Neural cell (in vitro differentiated cells): ENCODE measurements at regions not wholly inside any gene's neighbourhood (a gene's known extent, or its start where the extent isn't known, plus 50 kb on each side); places are given as distances from the start of the nearest gene placed in this dataset.

Source experiments
- H2AFZ ChIP-seq: fragments of 200-600, 300-800 bp; sonication (generic), shearing (Covaris generic); 2 replicates; pipeline ENCODE4 v1.6.0; 2014; ENCODE audit warnings: low read depth, mild to moderate bottlenecking, antibody characterized with exemption, low read length, moderate library complexity
- H3F3A ChIP-seq: fragments of 200-600 bp; shearing (Covaris generic); 2 replicates; pipeline ENCODE4 v1.6.1; 2016; ENCODE audit warnings: mild to moderate bottlenecking, moderate library complexity, mixed read lengths, antibody characterized with exemption, low read length; ENCODE audit not compliant: insufficient read depth, poor library complexity, severe bottlenecking
- H3K27ac ChIP-seq: fragments of 200-600, 300-800 bp; sonication (generic), shearing (Covaris generic); 2 replicates; pipeline ENCODE4 v1.5.1; 2014; ENCODE audit warnings: mild to moderate bottlenecking, low read length, moderate library complexity
- H3K27me3 ChIP-seq: fragments of 300-800, 200-600 bp; sonication (generic), shearing (Covaris generic); 2 replicates; pipeline ENCODE4 v1.6.0; 2014; ENCODE audit warnings: mild to moderate bottlenecking, low read depth, low read length, moderate library complexity; ENCODE audit not compliant: insufficient read depth
- H3K36me3 ChIP-seq: fragments of 300-800, 200-600 bp; sonication (generic), shearing (Covaris generic); 2 replicates; pipeline ENCODE4 v1.5.1; 2014; ENCODE audit warnings: mild to moderate bottlenecking, antibody characterized with exemption, low read length, moderate library complexity; ENCODE audit not compliant: insufficient read depth
- H3K4me2 ChIP-seq: fragments of 300-800, 200-600 bp; sonication (generic), shearing (Covaris generic); 2 replicates; pipeline ENCODE4 v1.6.0; 2014; ENCODE audit warnings: mild to moderate bottlenecking, low read length
- H3K4me3 ChIP-seq: fragments of 300-800, 200-600 bp; sonication (generic), shearing (Covaris generic); 2 replicates; pipeline ENCODE4 v1.5.1; 2014; ENCODE audit warnings: mild to moderate bottlenecking, low read length, moderate library complexity
- H3K79me2 ChIP-seq: fragments of 200-600 bp; shearing (Covaris generic); replicated peaks from 2 replicates; pipeline ENCODE4 v1.6.0; 2014; ENCODE audit warnings: mild to moderate bottlenecking, low read length, moderate library complexity; ENCODE audit not compliant: insufficient read depth
- H3K9ac ChIP-seq: fragments of 300-800, 200-600 bp; sonication (generic), shearing (Covaris generic); 2 replicates; pipeline ENCODE4 v1.6.1; 2016; ENCODE audit warnings: mild to moderate bottlenecking, low read length, mixed read lengths
- H3K9me2 ChIP-seq: fragments of 200-600 bp; shearing (Covaris generic); 2 replicates; pipeline ENCODE4 v1.6.1; 2016; ENCODE audit warnings: mild to moderate bottlenecking, low read length, mixed read lengths; ENCODE audit not compliant: insufficient read depth
- H3K9me3 ChIP-seq: fragments of 200-600, 300-800 bp; sonication (generic), shearing (Covaris generic); 2 replicates; pipeline ENCODE4 v1.6.1; 2016; ENCODE audit warnings: mild to moderate bottlenecking, mixed run types, low read length, moderate library complexity, mixed read lengths
- H4K20me1 ChIP-seq: fragments of 200-600 bp; shearing (Covaris generic); 2 replicates; pipeline ENCODE4 v1.6.1; 2016; ENCODE audit warnings: mild to moderate bottlenecking, mixed run types; ENCODE audit not compliant: insufficient read depth
- CTCF ChIP-seq: fragments of 450-650 bp; IDR thresholded peaks from 2 replicates; pipeline ENCODE4 v1.5.1; 2014; ENCODE audit warnings: antibody characterized with exemption, mild to moderate bottlenecking, moderate library complexity; ENCODE audit not compliant: poor library complexity, severe bottlenecking
- EP300 ChIP-seq: fragments of 450-650 bp; conservative IDR thresholded peaks from 2 replicates; pipeline ENCODE4 v1.6.1; 2014; ENCODE audit warnings: antibody characterized with exemption, mild to moderate bottlenecking, moderate library complexity; ENCODE audit not compliant: poor library complexity, severe bottlenecking
- EZH2 ChIP-seq: fragments of 200-600, 300-800 bp; shearing (Covaris generic), sonication (generic); IDR thresholded peaks from 2 replicates; pipeline ENCODE4 v1.6.1; 2014; ENCODE audit warnings: antibody characterized with exemption, low read length, borderline replicate concordance, mild to moderate bottlenecking; ENCODE audit not compliant: insufficient read depth, poor library complexity, severe bottlenecking
- MXI1 ChIP-seq: fragments of 450-650 bp; conservative IDR thresholded peaks from 2 replicates; pipeline ENCODE4 v1.6.1; 2014; ENCODE audit warnings: antibody characterized with exemption, mild to moderate bottlenecking; ENCODE audit not compliant: poor library complexity, severe bottlenecking
- POLR2AphosphoS5 ChIP-seq: IDR thresholded peaks from 2 replicates; pipeline ENCODE4 v1.6.1; 2012
- RAD21 ChIP-seq: fragments of 450-650 bp; conservative IDR thresholded peaks from 2 replicates; pipeline ENCODE4 v1.6.1; 2014; ENCODE audit warnings: antibody characterized with exemption, mild to moderate bottlenecking, moderate library complexity
- REST ChIP-seq: IDR thresholded peaks from 2 replicates; pipeline ENCODE4 v1.6.1; 2012; ENCODE audit warnings: borderline replicate concordance
- SMC3 ChIP-seq: fragments of 450-650 bp; conservative IDR thresholded peaks from 2 replicates; pipeline ENCODE4 v1.6.1; 2014; ENCODE audit warnings: antibody characterized with exemption, mild to moderate bottlenecking, moderate library complexity; ENCODE audit not compliant: poor library complexity
- TAF1 ChIP-seq: IDR thresholded peaks from 2 replicates; pipeline ENCODE4 v1.6.1; 2012; ENCODE audit warnings: low read depth

GRCh38 chr18:1421502-1421901, 516.8 kb downstream of the ADCYAP1 start:
- H3K36me3 ChIP-seq, result no peaks in the 10 kb centered on the region
- no peak for TF ChIP-seq EP300
- TF ChIP-seq CTCF, result no peak
- TF ChIP-seq RAD21, result no peak
- no peak for TF ChIP-seq SMC3
- TF ChIP-seq REST, result no peak
- no peak for TF ChIP-seq POLR2AphosphoS5
- no peak for TF ChIP-seq TAF1
- TF ChIP-seq EZH2, result no peak
- no peak for TF ChIP-seq MXI1
- no peaks in the 10 kb centered on the region for H3K9me2 ChIP-seq
- no peak overlapping the region for H3K4me2 ChIP-seq
- no peak overlapping the region for H3K27ac ChIP-seq
- no peak overlapping the region for H3K4me3 ChIP-seq
- no peak overlapping the region for H2AFZ ChIP-seq
- H3F3A ChIP-seq, result no peaks in the 10 kb centered on the region
- no peaks in the 10 kb centered on the region for H3K9me3 ChIP-seq
- H3K27me3 ChIP-seq, result no peaks in the 10 kb centered on the region
- no peaks in the 10 kb centered on the region for H4K20me1 ChIP-seq
- no peaks in the 10 kb centered on the region for H3K79me2 ChIP-seq
- no peak overlapping the region for H3K9ac ChIP-seq

- Histone ChIP-seq H3K27me3 (no peaks in the 10 kb centered on the region), H3K9me3 (no peaks in the 10 kb centered on the region), H3K79me2 (no peaks in the 10 kb centered on the region), H3K4me3 (no peak overlapping the region), H3K9ac (no peak overlapping the region), H4K20me1 (no peaks in the 10 kb centered on the region), H3K36me3 (no peaks in the 10 kb centered on the region), H3K9me2 (no peaks in the 10 kb centered on the region), H3K4me2 (no peak overlapping the region), H2AFZ (no peak overlapping the region), H3K27ac (no peak overlapping the region), H3F3A (no peaks in the 10 kb centered on the region)
- TF ChIP-seq EZH2, result no peak
- TF ChIP-seq MXI1, result no peak
- no peak for TF ChIP-seq EP300
- no peak for TF ChIP-seq REST
- no peak for TF ChIP-seq TAF1
Observed at GRCh38 chr18:1422634-1423033, 518.0 kb downstream of the ADCYAP1 start.
